HFFc6 (cell line): ENCODE measurements at regions not wholly inside any gene's neighbourhood (a gene's known extent, or its start where the extent isn't known, plus 50 kb on each side); places are given as distances from the start of the nearest gene placed in this dataset.

Source experiments
- DNase-seq: peaks from one replicate; pipeline ENCODE4 v3.0.0-alpha.2; 2018
- H3K27ac Mint-ChIP-seq: 2 replicates; pipeline ENCODE4 v1.8.0; 2020; ENCODE audit warnings: mild to moderate bottlenecking, mixed read lengths
- H3K27me3 Mint-ChIP-seq: 2 replicates; pipeline ENCODE4 v1.8.0; 2021; ENCODE audit warnings: mild to moderate bottlenecking, moderate library complexity, mixed read lengths; ENCODE audit not compliant: insufficient read depth
- H3K36me3 Mint-ChIP-seq: 2 replicates; pipeline ENCODE4 v1.8.0; 2021; ENCODE audit warnings: low read depth, mixed read lengths
- H3K4me1 Mint-ChIP-seq: 2 replicates; pipeline ENCODE4 v1.8.0; 2020; ENCODE audit warnings: low read depth, mixed read lengths
- H3K4me3 Mint-ChIP-seq: 2 replicates; pipeline ENCODE4 v1.8.0; 2020; ENCODE audit warnings: mild to moderate bottlenecking, moderate library complexity, mixed read lengths
- H3K9me3 Mint-ChIP-seq: 2 replicates; pipeline ENCODE4 v1.8.0; 2020; ENCODE audit warnings: mild to moderate bottlenecking, mixed read lengths
- CTCF ChIP-seq: fragments of 200-600 bp; sonication (generic); IDR thresholded peaks from 2 replicates; pipeline ENCODE4 v1.5.0; 2021; ENCODE audit warnings: antibody characterized with exemption, mild to moderate bottlenecking

GRCh38 chr11:43575913-43576310 is 104.6 kb upstream of the HSD17B12 start:
- no peak overlapping the region for H3K27ac Mint-ChIP-seq
- DNase-seq: no peak
- no peaks in the 10 kb centered on the region; the same call in 1 of the 2 replicates for H3K36me3 Mint-ChIP-seq
- H3K9me3 Mint-ChIP-seq: no peaks in the 10 kb centered on the region
- peaks cover 54% of the 10 kb centered on the region for H3K4me1 Mint-ChIP-seq
- peak overlapping the region; percentile 83 for H3K4me3 Mint-ChIP-seq
- TF ChIP-seq CTCF: no peak
- H3K27me3 Mint-ChIP-seq: peaks cover 59% of the 10 kb centered on the region

- no peaks in the 10 kb centered on the region; the same call in 1 of the 2 replicates for H3K36me3 Mint-ChIP-seq
- H3K27ac Mint-ChIP-seq: no peak overlapping the region
- TF ChIP-seq CTCF: no peak
- peaks cover 55% of the 10 kb centered on the region for H3K4me1 Mint-ChIP-seq
- no peak for DNase-seq
- H3K27me3 Mint-ChIP-seq: peaks cover 57% of the 10 kb centered on the region
- peak overlapping the region; percentile 83 for H3K4me3 Mint-ChIP-seq
- H3K9me3 Mint-ChIP-seq: no peaks in the 10 kb centered on the region
These were observed 104.2 kb upstream of the HSD17B12 start for GRCh38 chr11:43576320-43576802.

GRCh38 chr11:43576803-43577521 is 103.6 kb upstream of the HSD17B12 start:
- H3K4me3 Mint-ChIP-seq: peak overlapping the region; percentile 83
- H3K36me3 Mint-ChIP-seq: no peaks in the 10 kb centered on the region; the same call in 1 of the 2 replicates
- H3K27me3 Mint-ChIP-seq: peaks cover 59% of the 10 kb centered on the region
- H3K9me3 Mint-ChIP-seq: no peaks in the 10 kb centered on the region
- H3K27ac Mint-ChIP-seq: no peak overlapping the region
- peak; percentile 69 for TF ChIP-seq CTCF
- DNase-seq: peak; percentile 34
- peaks cover 55% of the 10 kb centered on the region for H3K4me1 Mint-ChIP-seq

- Mint-ChIP-seq H3K27ac (no peak overlapping the region), H3K4me1 (peaks cover 55% of the 10 kb centered on the region), H3K9me3 (no peaks in the 10 kb centered on the region), H3K27me3 (peaks cover 63% of the 10 kb centered on the region), H3K36me3 (no peaks in the 10 kb centered on the region; the same call in 1 of the 2 replicates), H3K4me3 (peak overlapping the region; percentile 82; the same call in 1 of the 2 replicates)
- DNase-seq: no peak
- TF ChIP-seq CTCF: no peak
These were observed 102.8 kb upstream of the HSD17B12 start for GRCh38 chr11:43577566-43578264.

- Mint-ChIP-seq H3K4me1 (peaks cover 55% of the 10 kb centered on the region), H3K27me3 (peaks cover 62% of the 10 kb centered on the region), H3K9me3 (no peaks in the 10 kb centered on the region), H3K27ac (no peak overlapping the region), H3K4me3 (peak overlapping the region; percentile 82), H3K36me3 (no peaks in the 10 kb centered on the region; the same call in 1 of the 2 replicates)
- no peak for TF ChIP-seq CTCF
- DNase-seq: peak; percentile 65
These were observed 102.0 kb upstream of the HSD17B12 start for GRCh38 chr11:43578346-43579170.
